HL-60 (cell line): ENCODE measurements at regions not wholly inside any gene's neighbourhood (a gene's known extent, or its start where the extent isn't known, plus 50 kb on each side); places are given as distances from the start of the nearest gene placed in this dataset.

Experiments used
- CTCF ChIP-seq: IDR thresholded peaks from one replicate; pipeline ENCODE4 v1.5.1; 2011; ENCODE audit warnings: low read length, control low read depth, inconsistent platforms; ENCODE audit not compliant: insufficient read depth
- REST ChIP-seq: IDR thresholded peaks from 2 replicates; pipeline ENCODE4 v1.6.1; 2012; ENCODE audit warnings: low read depth; ENCODE audit not compliant: insufficient replicate concordance

- TF ChIP-seq CTCF (no peak), REST (no peak)
Measured at GRCh38 chr4:17038510-17039176, 140.2 kb upstream of the LDB2 start.
